DND-41 (cell line): ENCODE measurements at regions not wholly inside any gene's neighbourhood (a gene's known extent, or its start where the extent isn't known, plus 50 kb on each side); places are given as distances from the start of the nearest gene placed in this dataset.

ENCODE experiments used
- CTCF ChIP-seq: IDR thresholded peaks from 2 replicates; pipeline ENCODE4 v1.5.1; 2012; ENCODE audit warnings: borderline replicate concordance, low read length, moderate library complexity, mild to moderate bottlenecking; ENCODE audit not compliant: poor library complexity, severe bottlenecking; ENCODE audit errors: extremely low read depth
- EZH2 ChIP-seq: IDR thresholded peaks from 3 replicates; pipeline ENCODE4 v1.6.1; 2012; ENCODE audit warnings: borderline replicate concordance, low read depth, mild to moderate bottlenecking, moderate library complexity, low read length, inconsistent platforms; ENCODE audit not compliant: severe bottlenecking

DNA sequence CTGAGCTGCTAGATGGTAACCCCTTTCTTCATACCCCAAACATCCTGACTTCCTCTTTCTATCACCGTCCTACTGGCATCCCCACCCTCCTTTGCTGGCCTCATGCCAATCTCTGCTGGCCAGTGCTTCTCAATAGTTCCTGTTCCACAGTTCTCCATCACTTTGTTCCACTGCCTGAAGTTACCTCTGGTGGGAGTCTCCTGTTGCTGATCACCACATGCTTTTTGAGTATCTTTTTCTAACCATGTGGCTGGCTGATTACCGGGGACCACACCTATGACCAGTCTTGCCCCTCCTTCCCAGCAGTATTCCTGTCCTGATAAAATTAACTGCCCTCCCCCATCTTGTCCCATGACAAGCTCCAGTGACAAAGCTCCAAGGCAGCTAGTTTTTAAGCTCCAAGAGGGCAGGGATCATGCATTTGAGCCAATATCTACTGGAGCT is 380.4 kb upstream of the CCL2 start:
- TF ChIP-seq CTCF, result no peak
- TF ChIP-seq EZH2, result no peak
